Brain pericyte (primary cell): ENCODE measurements at regions not wholly inside any gene's neighbourhood (a gene's known extent, or its start where the extent isn't known, plus 50 kb on each side); places are given as distances from the start of the nearest gene placed in this dataset.
"Not testable (repeated sequence)": the region's sequence is repeated elsewhere in the genome, so short reads cannot be mapped to it uniquely, and the experiment has no call there.

ENCODE experiments used
- DNase-seq: peaks from one replicate; pipeline ENCODE4 v3.0.0-alpha.2; 2012; ENCODE audit warnings: low read depth, low spot score

DNA sequence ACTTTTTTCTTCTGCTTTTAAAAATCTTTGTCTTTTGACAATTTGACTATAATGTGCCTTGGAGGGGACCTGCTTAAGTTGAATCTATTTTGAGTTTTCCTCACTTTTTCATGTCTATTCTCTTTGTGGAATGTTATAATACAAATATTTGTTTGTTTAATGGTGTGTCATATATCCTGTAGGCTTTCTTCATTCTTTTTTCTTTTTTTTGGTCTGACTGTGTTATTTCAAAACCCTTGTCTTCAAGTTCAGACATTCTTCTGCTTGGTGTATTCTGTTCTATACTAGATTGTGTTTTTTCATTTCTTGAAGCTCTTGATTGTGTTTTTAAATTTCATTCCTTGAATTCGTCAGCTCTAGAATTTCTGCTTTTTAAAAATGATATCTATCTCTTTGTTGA, 228.2 kb downstream of the STK31 start:
- DNase-seq, result no peak

DNA sequence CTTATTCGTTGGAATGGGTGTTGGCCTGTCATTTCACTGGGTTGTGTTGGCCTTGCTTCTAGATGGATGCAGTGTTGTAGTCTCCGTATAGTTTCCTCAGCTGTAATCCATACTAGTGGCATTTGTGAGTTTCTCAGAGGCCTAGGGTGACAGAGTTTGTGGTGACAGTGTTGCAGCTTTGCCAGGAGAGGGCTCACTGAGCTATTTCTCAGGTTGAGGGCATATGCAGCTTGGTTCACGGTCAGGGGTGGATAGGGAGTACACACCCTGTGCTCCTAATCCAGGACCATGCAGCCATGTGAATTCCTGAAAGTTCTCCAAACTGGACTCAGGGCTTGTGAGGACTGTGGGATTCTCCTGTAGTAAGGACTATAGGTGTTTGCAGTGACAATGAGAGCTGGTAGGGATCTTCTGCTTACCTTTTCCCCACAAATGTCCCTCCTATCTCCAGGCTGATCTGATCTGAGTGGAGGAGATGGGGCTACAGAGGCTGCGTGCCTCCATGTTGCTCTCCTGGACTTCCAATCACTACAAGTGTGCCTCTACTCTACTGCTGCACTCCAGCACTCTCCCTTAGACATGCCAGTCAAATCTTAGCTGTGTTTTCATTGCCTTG, 229.0 kb downstream of the STK31 start:
- DNase-seq, result no peak

DNA sequence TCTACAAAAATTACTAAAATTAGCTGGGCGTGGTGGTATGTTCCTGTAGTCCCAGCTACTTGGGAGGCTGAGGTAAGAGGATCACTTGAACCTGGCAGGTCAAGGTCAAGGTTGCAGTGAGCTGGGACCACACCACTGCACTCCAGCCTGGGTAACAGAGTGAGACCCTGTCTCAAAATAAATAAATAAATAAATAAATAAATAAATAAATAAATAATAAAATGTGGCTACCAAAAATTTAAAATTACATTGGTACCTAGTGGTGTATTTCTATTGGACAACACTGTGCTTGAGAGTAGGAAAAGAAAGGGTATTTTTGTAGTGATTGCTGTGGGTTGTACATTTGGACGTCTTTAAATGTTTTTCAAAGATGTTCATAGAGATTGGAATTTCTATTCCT, 229.7 kb downstream of the STK31 start:
- not testable (repeated sequence) for DNase-seq

DNA sequence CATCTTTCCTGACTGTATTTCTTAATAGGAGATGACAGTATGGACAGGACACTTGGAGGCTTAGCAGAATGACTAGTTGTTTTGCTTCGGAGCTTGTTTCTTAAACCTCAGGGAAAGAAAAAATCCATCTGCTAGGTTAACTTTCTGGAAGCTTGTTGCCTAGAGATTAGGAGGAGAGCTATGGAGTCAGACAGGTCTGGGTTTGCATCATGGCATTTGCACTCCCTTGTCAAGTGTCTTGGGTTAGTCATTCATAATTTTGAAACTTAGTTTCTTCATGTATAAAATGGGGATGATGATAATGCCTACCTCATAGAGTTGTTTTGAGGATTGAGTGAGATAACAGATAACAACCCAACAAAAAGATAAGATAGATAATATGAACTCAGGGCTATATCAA, 231.5 kb downstream of the STK31 start:
- DNase-seq, result no peak

DNA sequence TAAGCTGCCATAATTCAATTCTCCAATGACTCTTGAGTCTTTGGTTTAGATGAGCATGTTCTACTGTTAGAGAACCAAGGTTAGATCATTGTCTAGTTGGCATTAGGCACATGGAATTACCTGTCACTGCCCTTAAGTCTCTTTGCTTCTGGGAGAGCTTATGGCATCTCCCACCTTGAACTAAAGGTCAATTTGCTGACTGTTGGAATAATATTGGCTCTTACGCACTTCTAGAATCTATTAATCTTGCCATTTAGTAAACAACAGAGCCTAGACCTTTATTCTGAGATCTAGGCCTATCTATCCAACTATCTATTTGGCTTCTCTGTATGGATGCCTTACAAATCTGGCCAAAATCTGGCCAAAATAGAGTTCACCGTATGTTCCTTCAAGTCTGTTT, 232.0 kb downstream of the STK31 start:
- no peak for DNase-seq

DNA sequence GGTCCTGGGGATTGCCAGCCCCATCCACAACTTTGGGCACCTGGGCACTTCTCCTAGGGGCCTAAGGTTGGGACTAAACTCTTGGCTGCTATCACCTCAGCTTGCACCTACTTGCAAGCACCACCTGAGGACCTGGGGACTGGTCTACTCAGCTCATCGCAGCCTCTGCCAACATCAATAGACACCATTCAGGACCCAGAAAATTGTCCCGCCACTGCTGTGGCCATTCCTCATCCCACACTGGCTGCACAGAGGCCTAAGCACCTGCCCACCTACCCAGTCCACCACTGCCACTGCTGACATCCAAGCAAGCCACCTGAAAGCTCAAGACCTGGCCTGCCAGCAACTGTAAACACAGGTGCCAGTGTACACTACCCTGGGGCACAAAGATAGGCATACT, 234.1 kb downstream of the STK31 start:
- DNase-seq, result no peak

DNA sequence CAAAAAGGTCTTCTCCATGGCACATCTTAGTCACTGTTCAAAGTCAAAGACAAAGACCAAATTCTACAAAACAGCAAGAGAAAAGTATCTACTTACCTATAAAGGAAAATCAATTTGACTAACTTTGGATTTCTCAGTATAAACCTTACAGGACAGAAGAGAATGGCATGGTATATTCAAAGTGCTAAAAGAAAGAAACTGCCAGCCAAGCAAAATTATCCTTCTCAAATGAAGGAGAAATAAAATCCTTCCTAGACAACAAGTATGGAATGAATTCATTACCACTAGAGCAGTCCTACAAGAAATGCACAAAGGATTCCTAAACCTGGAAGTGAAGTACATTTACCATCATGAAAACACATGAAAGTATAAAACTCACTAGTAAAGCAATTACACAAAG, 235.5 kb downstream of the STK31 start:
- DNase-seq, result no peak

DNA sequence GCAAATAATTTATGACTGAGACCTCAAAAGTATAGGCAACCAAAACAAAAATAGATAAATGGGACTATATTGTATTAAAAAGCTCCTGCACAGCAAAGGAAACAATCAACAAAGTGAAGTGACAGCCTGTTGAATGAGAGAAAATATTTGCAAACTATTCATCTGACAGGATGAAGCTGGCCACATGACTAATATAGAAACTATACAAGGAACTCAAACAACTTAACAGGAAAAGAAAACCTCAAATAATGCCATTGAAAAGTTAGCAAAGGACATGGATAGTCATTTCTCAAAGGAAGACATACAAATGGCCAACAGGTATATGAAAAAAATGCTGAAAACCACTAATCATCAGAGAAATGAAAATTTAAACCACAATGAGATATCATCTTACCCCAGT, 245.1 kb downstream of the STK31 start:
- DNase-seq, result no peak

DNA sequence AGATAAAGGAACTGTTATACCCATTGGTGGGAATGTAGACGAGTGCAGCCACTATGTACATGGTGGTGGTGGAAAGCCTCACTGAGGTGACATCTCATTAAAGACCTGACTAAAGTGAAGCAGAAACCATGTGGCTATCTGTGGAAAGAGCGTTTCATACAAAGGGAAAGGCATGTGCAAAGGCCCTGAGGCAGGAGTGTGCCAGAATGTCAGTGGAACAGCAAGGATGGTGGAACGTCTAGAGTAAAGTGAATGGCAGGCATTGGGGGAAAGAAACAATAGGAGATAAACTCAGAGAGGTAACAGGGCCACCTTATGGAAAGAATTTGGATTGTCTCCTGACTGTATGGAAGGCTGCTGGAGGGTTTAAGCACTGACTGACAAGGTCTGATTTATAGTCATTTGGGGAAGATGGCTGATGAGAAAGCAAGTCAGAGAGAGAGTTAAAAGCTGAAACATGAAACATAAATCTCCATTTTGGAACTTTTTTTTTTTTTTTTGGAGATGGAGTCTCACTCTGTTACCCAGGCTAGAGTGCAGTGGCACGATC, 245.7 kb downstream of the STK31 start:
- no peak for DNase-seq

DNA sequence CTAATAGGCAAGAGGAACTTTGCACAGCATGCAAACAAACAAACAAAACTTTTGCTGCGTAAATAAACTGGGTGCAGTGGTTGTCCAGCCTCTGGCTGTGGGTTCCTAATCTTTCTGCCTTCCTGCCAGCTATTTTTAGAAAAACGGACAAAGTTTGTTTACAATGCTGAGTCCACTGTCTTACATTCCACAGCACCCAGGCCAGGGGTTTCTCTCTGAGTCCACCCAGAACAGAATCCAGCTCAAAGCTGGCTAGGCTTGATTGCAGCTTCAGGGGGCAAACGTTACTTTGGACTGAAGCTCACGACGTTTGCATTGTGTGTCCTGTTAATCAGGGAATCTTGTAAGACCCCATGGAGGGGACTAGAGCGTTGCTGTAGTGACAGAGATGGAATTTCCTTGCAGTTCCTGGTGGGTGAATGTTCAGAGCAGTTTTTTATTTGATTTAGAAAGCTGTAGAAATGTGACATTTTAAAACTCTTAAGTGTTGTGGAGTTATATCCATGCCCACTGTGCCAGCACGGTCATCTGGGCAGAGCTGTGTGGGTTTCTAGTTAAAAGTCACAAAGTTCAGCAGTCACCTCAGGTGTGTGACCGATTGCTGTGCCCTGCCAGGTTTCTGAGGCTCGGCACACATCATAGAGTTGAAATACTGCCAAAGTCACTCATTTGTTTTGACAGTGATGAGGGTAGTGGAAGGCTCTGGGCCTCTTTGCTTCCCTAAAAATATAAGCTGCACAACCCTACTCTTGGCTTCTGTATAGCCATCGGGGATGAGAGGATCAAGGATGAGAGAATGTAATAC, 247.0 kb downstream of the STK31 start:
- DNase-seq, result no peak

DNA sequence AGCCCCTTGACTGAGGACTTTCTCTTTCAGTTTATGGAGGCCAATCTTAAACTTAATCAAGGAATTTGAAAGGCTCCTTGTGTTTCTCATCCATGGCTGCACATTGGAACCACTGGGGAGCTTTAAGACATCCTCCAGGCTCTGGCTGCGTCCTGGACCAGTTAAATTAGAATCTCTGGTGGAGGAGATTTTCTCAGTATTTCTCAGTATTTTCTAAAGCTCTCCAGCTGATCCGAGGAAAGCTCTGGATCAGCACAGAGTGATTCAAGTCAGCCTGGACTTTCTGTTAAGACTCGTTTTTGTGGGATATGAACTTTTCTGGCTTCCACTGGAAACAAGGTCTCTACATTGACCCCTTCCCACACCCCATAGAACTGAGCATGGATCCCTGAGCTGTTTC, 249.8 kb downstream of the STK31 start:
- DNase-seq, result no peak

DNA sequence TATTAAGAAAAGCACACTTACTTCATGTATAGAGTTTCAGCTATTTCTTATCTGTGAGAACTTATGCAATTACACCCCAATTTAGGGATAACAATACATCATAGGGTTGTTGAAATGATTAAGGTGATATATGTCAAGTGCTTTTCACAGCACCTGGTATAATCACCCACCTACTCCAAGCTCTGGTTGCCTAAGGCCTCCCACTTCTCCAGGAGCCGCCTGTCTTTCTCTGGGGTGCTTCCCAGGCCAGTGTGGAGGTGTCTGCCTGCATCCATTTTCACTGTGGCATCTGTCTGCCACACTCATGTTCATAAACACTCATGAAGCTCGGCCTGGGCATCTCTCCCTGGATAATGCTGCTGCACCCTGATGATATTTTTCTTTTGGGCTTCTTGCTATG, 250.3 kb downstream of the STK31 start:
- no peak for DNase-seq

DNA sequence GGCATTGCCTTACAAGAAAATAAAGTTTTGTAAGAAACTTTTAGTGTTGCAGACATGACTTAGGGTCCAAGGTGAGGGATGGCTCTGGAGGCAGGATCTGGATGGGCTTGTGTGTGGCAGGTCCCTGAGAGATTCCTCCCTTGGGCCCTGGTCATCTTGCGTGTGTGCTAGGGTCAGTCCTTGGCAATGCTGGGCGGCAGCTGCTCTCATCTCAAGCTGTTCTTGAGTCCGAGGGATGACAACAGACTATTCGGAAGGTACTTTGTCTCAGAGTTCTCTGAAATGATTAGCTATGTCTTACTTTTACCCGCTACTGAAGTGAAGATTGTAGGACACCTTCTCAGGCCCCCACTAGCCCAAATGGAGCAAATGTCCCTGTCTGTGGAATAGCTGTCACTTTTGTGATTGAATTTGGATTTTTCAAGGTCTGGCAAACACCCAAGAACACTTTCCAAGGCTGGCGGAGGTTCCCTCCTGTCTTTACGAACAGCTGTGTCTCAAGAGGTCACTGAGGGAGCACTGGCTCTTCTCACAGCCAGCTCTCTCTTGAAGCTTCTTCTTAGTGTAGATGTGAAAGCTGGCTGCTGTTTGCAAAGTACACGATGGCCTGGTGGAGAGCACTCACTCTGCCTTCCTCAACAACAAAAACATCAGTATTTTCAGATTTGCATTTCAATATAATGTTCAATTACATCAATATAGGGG, 253.6 kb downstream of the STK31 start:
- DNase-seq, result no peak

DNA sequence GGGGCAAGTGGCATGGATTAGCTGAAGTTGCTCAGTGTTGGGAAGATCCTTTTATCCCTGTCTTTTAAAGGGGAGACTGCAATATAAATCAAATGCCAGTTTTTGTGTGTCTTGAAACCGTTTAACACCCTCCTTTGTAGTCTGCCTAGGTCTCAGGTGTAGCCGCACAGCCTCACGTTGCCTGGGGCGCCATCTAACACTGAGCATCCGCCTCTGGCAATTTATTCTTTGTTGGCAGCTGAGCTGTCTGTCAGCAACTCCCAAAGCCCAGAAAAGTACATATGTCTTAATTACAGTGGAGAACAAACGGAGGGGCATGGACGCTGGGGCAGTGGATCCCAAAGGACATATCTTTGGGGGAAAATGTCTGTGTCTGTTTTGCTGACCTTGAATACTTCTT, 254.7 kb downstream of the STK31 start:
- no peak for DNase-seq

DNA sequence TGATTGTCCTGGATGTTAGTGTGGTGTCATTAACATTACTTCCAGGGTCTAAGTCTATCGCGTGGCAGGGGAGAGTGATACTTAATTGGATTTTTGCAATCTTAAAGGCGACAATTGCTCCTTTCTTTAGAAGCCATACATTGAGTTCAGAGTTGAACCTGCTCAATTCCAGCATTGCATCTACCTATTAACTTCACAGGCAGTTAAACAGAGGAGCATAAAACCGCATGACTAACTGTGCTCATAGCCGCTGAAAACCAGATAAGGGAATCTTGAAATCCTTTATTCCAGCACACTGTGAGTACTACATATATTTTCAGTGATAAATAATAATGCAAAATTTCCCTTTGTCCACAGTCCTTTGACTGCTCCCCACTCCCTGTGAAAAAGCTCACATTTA, 255.3 kb downstream of the STK31 start:
- no peak for DNase-seq

DNA sequence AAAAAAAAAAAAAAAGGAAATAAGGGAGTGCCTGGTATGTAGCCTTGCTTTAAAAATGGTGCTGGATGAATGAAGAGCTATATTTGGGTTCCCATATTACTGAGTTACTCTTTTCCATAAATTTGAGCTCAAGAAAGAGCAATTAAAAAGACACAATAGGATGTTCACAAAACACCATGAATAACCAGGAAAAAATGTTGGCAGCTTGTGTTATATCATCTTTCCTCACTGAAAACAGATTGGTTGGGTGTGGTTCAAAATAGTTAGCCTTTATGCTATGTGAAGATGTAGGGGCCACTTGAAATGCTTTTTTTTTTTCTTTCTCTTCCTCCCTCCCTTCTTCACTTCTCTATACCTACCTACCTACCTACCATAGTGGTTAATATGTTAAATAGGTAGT, 256.9 kb downstream of the STK31 start:
- DNase-seq, result no peak

DNA sequence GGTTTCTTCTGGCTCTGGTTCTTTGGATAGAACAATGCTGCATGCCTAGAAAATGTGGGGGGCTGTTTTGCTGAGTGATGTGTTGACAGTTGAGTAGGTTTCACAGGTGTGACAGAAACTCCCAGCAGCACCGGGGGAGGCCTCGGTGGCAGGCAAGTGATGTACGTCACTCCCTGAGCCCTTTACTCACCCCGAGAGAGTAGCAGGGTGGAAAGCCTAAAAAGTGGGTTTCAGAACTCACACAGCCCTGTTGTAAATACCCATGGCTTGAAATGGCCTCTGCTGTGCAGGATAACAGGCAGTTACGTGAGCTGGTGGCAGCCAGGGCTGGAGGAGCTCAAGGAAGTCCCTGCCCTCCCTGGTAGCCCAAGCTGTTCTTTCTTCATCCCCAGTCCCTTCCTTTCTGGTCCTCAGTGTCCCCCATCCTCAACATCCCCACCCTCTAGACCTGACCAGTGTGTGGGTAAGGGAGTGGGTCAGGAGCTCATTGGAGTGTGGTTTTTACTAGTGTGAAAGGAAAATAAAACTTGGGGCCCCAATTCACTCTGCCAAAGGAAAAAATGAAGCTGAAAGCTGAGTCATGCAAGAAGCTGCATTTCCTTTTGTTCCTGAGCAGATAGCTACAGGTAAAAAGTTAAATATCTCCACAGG, 258.1 kb downstream of the STK31 start:
- no peak for DNase-seq

DNA sequence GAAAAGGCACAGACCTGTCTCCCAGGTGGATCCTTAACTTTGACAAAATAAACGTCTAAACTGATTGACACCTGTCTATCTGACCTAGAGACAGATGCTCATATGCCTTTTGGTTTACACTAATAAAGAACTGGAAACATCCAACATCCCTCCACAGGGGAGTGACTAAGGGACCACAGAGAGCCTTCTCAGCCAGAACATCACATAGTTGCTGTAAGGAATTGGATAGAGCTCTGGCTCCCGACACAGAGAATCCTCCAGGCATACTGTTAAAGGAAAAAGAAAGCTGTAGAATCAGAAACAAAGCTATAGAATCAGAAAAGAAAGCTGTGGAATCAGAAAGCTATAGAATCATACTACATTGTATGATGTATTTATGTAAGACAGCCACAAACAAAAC, 258.8 kb downstream of the STK31 start:
- DNase-seq, result no peak

DNA sequence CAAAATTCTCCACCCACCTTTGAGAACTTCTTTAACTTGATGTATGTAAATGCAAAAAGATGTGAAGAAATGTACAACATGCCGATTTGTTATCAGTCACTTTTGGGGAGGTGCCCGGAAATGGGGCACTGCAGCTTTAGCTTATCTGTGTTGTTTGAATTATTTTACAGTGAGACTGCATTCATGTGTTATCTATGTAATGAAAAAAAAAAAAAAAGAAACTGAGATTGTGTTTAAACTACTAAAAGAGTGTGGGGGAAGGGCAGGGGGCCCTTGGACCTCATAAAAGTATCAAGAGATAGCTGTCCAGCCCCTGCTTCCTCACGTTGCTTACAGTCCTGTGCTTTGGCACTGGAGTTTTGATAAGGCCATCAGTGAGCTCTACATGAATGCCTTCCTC, 259.4 kb downstream of the STK31 start:
- no peak for DNase-seq

DNA sequence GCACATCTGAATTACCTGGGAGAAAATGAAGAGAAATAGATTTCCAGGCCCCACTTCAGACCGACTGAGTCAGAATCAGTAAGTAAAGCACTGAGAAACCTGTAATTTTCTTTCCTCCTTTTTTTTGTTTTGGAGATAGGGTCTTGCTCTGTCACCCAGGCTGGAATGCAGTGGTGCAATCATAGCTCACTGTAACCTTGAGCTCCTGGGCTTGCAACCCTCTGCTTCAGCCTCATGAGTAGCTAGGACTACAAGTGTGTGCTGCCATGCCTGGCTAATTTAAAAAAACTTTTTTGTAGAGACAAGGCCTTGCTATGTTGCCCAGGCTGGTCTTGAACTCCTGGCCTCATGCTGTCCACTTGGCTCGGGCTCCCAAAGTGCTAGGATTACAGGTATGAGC, 260.2 kb downstream of the STK31 start:
- DNase-seq, result no peak

DNA sequence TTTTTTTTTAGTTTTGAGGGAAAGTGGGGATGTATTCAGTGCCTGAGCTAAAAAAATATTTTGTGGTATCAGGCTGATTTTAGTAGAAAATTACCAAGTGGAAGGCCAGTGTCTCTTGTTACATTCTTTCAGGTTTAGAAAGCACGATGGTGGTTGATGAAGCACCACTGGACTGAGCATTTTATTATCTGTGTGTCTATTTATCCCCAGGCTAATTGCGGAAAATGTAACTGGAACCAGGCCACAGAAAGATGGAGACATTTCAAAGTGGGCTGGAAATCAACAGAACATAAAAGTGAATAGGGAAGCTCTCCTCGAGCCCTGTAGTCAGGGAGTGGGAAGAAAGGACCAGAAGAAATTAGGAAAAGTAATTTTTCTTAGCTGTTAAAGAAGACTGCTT, 261.0 kb downstream of the STK31 start:
- no peak for DNase-seq

DNA sequence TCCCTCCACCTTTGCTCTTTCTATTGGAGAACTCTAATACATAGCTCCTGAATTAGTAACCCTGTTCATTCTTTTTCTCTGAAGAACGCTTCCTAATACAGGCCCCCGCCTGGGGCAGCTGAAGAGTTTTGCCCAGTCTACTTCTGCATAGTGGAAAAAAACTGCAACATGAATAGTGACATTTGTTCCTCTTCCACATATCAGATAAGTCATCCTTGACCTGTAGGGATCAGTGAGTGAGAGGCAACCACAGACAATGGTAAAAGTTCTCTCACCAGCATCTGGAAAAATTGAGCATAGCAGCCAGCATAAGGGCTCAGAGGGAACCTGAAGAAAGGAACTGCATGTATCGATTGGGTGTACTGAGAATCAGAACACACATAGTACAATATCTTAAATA, 262.0 kb downstream of the STK31 start:
- DNase-seq, result no peak
